ENCODE measurements at regions not wholly inside any gene's neighbourhood (a gene's known extent, or its start where the extent isn't known, plus 50 kb on each side); places are given as distances from the start of the nearest gene placed in this dataset.
A peak's percentile ranks its signal among the peaks of the same experiment; 100 is the strongest.
"Not testable (repeated sequence)": the region's sequence is repeated elsewhere in the genome, so short reads cannot be mapped to it uniquely, and the experiment has no call there.

DNA sequence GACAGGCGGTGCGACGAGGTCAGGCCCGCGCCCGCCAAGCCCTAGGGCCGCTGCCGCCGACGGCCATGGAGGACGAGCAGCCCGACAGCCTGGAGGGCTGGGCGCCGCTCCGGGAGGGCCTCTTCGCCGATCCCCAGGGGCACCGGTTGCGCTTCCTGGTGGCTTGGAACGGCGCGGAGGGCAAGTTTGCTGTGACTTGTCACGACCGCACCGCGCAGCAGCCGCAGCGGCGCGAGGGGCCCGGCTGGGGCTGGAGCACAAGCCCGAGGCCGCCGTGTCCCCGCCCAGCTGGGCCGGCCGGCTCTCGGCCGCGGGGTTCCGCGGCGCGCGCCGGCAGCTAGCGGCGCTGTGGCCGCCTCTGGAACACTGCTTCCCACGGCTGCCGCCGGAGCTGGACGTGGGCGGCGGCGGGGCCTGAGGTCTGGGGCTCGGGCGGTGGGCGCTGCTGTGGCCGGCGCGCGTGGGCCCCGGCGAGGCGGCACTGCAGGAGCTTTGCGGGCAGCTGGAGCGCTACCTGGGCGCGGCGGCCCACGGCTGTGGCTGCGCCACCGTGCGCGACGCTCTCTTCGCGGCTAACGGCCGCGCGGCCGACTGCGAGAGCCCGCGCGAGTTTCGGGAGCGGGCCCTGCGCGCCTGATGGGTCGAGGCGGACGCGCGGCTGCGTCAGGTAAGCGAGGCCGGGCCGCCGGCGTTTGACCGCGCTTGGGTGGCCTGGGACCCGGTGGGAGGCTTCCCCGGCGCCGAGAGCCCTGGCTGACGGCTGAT is 122.0 kb upstream of the NIPA1 start:
- not testable (repeated sequence) for H3K27ac ChIP-seq (ENCODE audit: low read depth)
- peak overlapping the region; percentile 52 for H3K4me3 Mint-ChIP-seq

DNA sequence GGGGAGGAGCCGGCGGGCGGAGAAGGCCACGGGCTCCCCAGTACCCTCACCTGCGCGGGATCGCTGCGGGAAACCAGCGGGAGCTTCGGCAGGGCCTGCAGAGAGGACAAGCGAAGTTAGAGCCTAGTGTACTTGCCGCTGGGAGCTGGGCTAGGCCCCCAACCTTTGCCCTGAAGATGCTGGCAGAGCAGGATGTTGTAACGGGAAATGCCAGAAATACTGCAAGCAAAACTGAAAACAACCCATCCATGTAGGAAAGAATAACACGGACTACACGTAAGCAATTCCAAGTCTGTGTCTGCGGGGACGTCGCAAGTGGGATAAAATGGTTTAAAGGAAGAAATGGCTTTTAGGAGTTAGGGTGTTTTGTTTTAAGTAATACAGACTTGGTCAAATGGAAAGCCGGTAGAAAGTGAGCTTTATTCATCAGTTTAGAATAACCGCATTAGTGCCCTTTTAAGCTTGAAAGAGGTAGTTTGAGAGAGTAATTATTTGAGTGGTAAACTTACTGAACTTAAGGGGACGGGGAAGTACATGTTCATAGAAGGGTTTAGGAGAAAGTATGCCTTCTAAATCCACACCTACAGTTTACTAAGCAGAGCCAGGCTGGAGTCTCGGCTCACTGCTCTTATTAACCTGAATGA is 121.3 kb upstream of the NIPA1 start:
- peaks cover 28% of the 10 kb centered on the region for H3K27me3 Mint-ChIP-seq (ENCODE audit: insufficient read depth, low read depth, poor library complexity)
- H3K36me3 Mint-ChIP-seq (ENCODE audit: low read depth); H3K27ac Mint-ChIP-seq: not testable (repeated sequence)

More for the DNA sequence above, 122.0 kb upstream of the NIPA1 start:
- not testable (repeated sequence) for H3K79me2 ChIP-seq (replicated peaks; ENCODE audit: insufficient read depth); H3K36me3 Mint-ChIP-seq (ENCODE audit: low read depth); H3K4me1 ChIP-seq (ENCODE audit: insufficient read depth); H3K4me1 Mint-ChIP-seq; H3K36me3 ChIP-seq (ENCODE audit: insufficient read depth); H3K9me2 ChIP-seq (ENCODE audit: insufficient read depth); H4K20me1 ChIP-seq (replicated peaks; ENCODE audit: insufficient read depth); H2AFZ ChIP-seq; H3K27ac Mint-ChIP-seq; H3F3A ChIP-seq (replicated peaks; ENCODE audit: low read depth); H3K9me3 Mint-ChIP-seq
- peak; percentile 99 for ATAC-seq
- H3K4me3 ChIP-seq, result peak overlapping the region; percentile 55
- peak; percentile 12 for DNase-seq (ENCODE audit: low spot score)
- peak overlapping the region; percentile 72 for H3K4me2 ChIP-seq
- peaks cover 39% of the 10 kb centered on the region for H3K27me3 ChIP-seq (ENCODE audit: insufficient read depth)
- H3K27me3 Mint-ChIP-seq (ENCODE audit: insufficient read depth, low read depth, poor library complexity), result peaks cover 28% of the 10 kb centered on the region

DNA sequence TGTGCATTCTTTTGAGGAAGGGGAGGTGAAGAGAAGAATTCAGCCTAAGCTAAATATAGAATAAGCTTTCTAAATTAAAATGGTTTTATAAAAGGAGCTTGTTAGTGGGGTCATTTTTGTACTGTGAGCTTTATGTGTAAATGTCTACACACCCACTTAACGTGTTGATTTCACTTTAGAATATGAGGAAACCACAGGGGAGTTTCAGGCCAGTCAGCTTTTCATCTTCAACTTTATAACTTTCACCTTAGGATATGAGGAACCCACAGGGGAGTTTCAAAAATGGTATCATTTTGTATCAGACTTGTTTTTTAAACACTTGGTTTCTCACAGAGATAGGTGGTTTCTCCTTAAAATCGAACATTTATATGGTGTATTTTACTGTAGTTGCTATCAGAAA is 120.7 kb upstream of the NIPA1 start:
- not testable (repeated sequence) for ATAC-seq; H3K36me3 Mint-ChIP-seq (ENCODE audit: low read depth); H4K20me1 ChIP-seq (replicated peaks; ENCODE audit: insufficient read depth); H2AFZ ChIP-seq; H3K9me2 ChIP-seq (ENCODE audit: insufficient read depth); H3K27ac ChIP-seq (ENCODE audit: low read depth); H3K9me3 Mint-ChIP-seq; H3K36me3 ChIP-seq (ENCODE audit: insufficient read depth); DNase-seq (ENCODE audit: low spot score); H3K4me1 Mint-ChIP-seq; H3F3A ChIP-seq (replicated peaks; ENCODE audit: low read depth); H3K27ac Mint-ChIP-seq; H3K4me1 ChIP-seq (ENCODE audit: insufficient read depth); H3K79me2 ChIP-seq (replicated peaks; ENCODE audit: insufficient read depth); H3K4me3 Mint-ChIP-seq
- Histone ChIP-seq H3K4me3 (peak overlapping the region; percentile 55; the same call in 1 of the 2 replicates), H3K4me2 (peak overlapping the region; percentile 72), H3K27me3 (ENCODE audit: insufficient read depth) (peaks cover 39% of the 10 kb centered on the region)
- H3K27me3 Mint-ChIP-seq (ENCODE audit: insufficient read depth, low read depth, poor library complexity), result peaks cover 28% of the 10 kb centered on the region

More for the DNA sequence above, 121.3 kb upstream of the NIPA1 start:
- H4K20me1 ChIP-seq (replicated peaks; ENCODE audit: insufficient read depth); H3F3A ChIP-seq (replicated peaks; ENCODE audit: low read depth); H3K4me1 ChIP-seq (ENCODE audit: insufficient read depth); H3K9me3 Mint-ChIP-seq; H3K36me3 ChIP-seq (ENCODE audit: insufficient read depth); ATAC-seq; H2AFZ ChIP-seq; H3K27ac ChIP-seq (ENCODE audit: low read depth); H3K4me1 Mint-ChIP-seq; H3K9me2 ChIP-seq (ENCODE audit: insufficient read depth); H3K79me2 ChIP-seq (replicated peaks; ENCODE audit: insufficient read depth): not testable (repeated sequence)
- peak; percentile 33 for DNase-seq (ENCODE audit: low spot score)
- peak; percentile 12 for TF ChIP-seq EZH2 (IDR thresholded peaks at IDR 0.05; ENCODE audit: low read depth, unreplicated experiment)
- H3K4me2 ChIP-seq, result peak overlapping the region; percentile 72
- H3K4me3 Mint-ChIP-seq, result peak overlapping the region; percentile 60
- peaks cover 39% of the 10 kb centered on the region for H3K27me3 ChIP-seq (ENCODE audit: insufficient read depth)
- H3K4me3 ChIP-seq, result peak overlapping the region; percentile 55

DNA sequence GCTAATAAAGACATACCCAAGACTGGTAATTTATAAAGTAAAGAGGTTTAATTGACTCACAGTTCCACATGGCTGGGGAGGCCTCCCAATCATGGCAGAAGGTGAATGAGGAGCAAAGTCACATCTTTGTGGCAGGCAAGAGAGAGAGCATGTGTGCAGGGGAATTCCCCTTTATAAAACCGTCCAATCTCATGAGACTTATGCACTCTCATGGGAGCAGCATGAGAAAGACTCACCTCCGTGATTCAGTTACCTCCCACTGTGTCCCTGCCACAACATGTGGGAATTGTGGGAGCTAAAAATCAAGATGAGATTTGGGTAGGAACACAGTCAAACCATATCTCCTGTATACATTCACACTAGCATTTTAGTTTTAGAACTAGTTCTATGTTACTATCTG is 101.7 kb upstream of the NIPA1 start:
- not testable (repeated sequence) for H3F3A ChIP-seq (replicated peaks; ENCODE audit: low read depth); H2AFZ ChIP-seq; ATAC-seq; H3K4me1 Mint-ChIP-seq; H3K27ac ChIP-seq (ENCODE audit: low read depth); H3K36me3 ChIP-seq (ENCODE audit: insufficient read depth); H3K4me3 ChIP-seq; H3K27me3 ChIP-seq (ENCODE audit: insufficient read depth); H3K4me2 ChIP-seq; H3K27ac Mint-ChIP-seq; H3K4me1 ChIP-seq (ENCODE audit: insufficient read depth); H3K27me3 Mint-ChIP-seq (ENCODE audit: insufficient read depth, low read depth, poor library complexity); H4K20me1 ChIP-seq (replicated peaks; ENCODE audit: insufficient read depth); H3K79me2 ChIP-seq (replicated peaks; ENCODE audit: insufficient read depth); DNase-seq (ENCODE audit: low spot score); H3K4me3 Mint-ChIP-seq; H3K36me3 Mint-ChIP-seq (ENCODE audit: low read depth); H3K9me2 ChIP-seq (ENCODE audit: insufficient read depth)
- peaks cover 14% of the 10 kb centered on the region; the same call in 2 of the 3 replicates for H3K9me3 Mint-ChIP-seq

All from GM23338 (cell line).